ENCODE measurements at regions not wholly inside any gene's neighbourhood (a gene's known extent, or its start where the extent isn't known, plus 50 kb on each side); places are given as distances from the start of the nearest gene placed in this dataset.

DNA sequence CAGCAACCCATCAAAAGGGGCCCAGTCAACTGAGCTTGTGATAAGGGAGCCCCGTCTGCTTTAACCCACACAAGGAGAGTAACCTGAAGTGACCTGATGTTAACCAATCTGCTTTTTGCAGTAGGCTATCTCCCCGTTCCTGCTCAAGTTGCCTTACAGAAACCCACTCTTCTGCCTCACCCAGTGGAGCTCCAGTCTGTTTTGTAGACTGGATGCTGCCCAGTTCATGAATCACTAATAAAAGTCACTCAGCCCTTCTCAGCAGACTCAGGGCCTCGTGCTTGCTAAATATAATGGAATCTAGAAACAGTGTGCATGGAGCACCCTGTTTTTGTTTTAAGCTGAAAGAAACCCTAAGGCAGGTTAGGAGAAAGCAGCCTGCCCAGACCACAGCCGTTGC lies 312.3 kb downstream of the FBXW7 start:
- TF ChIP-seq, protein P1, sequence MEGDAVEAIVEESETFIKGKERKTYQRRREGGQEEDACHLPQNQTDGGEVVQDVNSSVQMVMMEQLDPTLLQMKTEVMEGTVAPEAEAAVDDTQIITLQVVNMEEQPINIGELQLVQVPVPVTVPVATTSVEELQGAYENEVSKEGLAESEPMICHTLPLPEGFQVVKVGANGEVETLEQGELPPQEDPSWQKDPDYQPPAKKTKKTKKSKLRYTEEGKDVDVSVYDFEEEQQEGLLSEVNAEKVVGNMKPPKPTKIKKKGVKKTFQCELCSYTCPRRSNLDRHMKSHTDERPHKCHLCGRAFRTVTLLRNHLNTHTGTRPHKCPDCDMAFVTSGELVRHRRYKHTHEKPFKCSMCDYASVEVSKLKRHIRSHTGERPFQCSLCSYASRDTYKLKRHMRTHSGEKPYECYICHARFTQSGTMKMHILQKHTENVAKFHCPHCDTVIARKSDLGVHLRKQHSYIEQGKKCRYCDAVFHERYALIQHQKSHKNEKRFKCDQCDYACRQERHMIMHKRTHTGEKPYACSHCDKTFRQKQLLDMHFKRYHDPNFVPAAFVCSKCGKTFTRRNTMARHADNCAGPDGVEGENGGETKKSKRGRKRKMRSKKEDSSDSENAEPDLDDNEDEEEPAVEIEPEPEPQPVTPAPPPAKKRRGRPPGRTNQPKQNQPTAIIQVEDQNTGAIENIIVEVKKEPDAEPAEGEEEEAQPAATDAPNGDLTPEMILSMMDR (IDR thresholded peaks at IDR 0.05), result no peak
- no peak for TF ChIP-seq POLR2A (IDR thresholded peaks at IDR 0.05)

Data from esophagus squamous epithelium (tissue), 4 donors.